Osteocyte (in vitro differentiated cells): ENCODE measurements at regions not wholly inside any gene's neighbourhood (a gene's known extent, or its start where the extent isn't known, plus 50 kb on each side); places are given as distances from the start of the nearest gene placed in this dataset.
A peak's percentile ranks its signal among the peaks of the same experiment; 100 is the strongest.

Experiments
- DNase-seq: peaks from one replicate; pipeline ENCODE4 v3.0.0; 2021; ENCODE audit warnings: mixed read lengths; ENCODE audit not compliant: unreplicated experiment; ENCODE audit errors: extremely low spot score
- H3K27ac Mint-ChIP-seq: one replicate; pipeline ENCODE4 v1.8.0; 2021; ENCODE audit warnings: mild to moderate bottlenecking, mixed read lengths; ENCODE audit not compliant: unreplicated experiment
- H3K27me3 Mint-ChIP-seq: one replicate; pipeline ENCODE4 v1.8.0; 2021; ENCODE audit warnings: mixed read lengths; ENCODE audit not compliant: unreplicated experiment
- H3K36me3 Mint-ChIP-seq: one replicate; pipeline ENCODE4 v1.8.0; 2021; ENCODE audit warnings: mixed read lengths; ENCODE audit not compliant: unreplicated experiment
- H3K4me1 Mint-ChIP-seq: one replicate; pipeline ENCODE4 v1.8.0; 2021; ENCODE audit warnings: mixed read lengths; ENCODE audit not compliant: unreplicated experiment
- H3K4me3 Mint-ChIP-seq: one replicate; pipeline ENCODE4 v1.8.0; 2021; ENCODE audit warnings: mild to moderate bottlenecking, moderate library complexity, mixed read lengths; ENCODE audit not compliant: unreplicated experiment
- H3K9me3 Mint-ChIP-seq: one replicate; pipeline ENCODE4 v1.8.0; 2021; ENCODE audit warnings: mixed read lengths; ENCODE audit not compliant: unreplicated experiment
- TF ChIP-seq, protein P1 (sequence below): fragments of 200-600 bp; sonication (generic); IDR thresholded peaks from 2 replicates; pipeline ENCODE4 v1.5.0; 2021; ENCODE audit warnings: antibody characterized with exemption, mild to moderate bottlenecking, moderate library complexity

DNA sequence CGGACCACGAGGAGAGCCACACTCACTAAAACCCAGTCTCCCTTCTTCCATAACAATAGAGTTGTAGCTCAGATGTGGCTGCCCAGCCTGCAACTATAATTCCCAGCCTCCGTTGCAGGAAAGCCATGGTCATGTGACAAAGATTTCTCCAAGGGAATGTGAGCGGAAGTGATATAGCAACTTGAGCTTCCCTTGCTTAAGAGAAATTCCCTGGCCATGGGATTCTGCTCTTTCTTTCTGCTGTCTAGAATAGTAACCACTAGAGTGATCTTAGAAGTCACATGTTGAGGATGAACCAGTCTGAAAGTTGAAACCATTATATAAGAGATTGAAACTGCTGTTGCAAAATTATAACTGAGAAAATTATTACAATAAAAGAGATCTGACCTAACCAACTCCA lies 86.4 kb upstream of the MED14 start:
- DNase-seq, result peak; percentile 42
- H3K9me3 Mint-ChIP-seq, result peaks cover 25% of the 10 kb centered on the region
- TF ChIP-seq, protein P1, sequence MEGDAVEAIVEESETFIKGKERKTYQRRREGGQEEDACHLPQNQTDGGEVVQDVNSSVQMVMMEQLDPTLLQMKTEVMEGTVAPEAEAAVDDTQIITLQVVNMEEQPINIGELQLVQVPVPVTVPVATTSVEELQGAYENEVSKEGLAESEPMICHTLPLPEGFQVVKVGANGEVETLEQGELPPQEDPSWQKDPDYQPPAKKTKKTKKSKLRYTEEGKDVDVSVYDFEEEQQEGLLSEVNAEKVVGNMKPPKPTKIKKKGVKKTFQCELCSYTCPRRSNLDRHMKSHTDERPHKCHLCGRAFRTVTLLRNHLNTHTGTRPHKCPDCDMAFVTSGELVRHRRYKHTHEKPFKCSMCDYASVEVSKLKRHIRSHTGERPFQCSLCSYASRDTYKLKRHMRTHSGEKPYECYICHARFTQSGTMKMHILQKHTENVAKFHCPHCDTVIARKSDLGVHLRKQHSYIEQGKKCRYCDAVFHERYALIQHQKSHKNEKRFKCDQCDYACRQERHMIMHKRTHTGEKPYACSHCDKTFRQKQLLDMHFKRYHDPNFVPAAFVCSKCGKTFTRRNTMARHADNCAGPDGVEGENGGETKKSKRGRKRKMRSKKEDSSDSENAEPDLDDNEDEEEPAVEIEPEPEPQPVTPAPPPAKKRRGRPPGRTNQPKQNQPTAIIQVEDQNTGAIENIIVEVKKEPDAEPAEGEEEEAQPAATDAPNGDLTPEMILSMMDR, result no peak
- H3K4me1 Mint-ChIP-seq, result peaks cover 6% of the 10 kb centered on the region
- no peak overlapping the region for H3K4me3 Mint-ChIP-seq
- H3K27me3 Mint-ChIP-seq, result no peaks in the 10 kb centered on the region
- no peaks in the 10 kb centered on the region for H3K36me3 Mint-ChIP-seq
- H3K27ac Mint-ChIP-seq, result no peak overlapping the region

DNA sequence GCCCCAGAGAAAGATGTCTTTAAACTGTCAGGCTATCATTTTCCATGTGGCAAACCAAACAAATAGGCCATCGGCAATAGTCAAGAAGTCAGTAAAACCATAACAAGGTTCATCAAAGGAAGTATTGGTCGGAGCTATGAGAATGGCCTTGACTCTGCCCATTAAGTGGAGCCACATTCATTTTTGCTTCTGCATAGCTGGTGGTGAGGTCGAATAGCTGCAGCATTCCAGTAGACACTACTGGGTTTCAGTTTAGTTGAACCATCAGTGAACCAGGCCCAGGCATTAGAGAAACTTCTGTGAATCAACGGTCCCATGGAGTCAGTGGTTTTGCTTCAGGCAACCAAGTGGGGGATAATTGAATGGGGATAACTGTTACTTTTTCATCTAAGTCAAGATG lies 92.0 kb upstream of the MED14 start:
- Mint-ChIP-seq H3K4me1 (no peaks in the 10 kb centered on the region), H3K36me3 (no peaks in the 10 kb centered on the region), H3K4me3 (no peak overlapping the region), H3K27me3 (no peaks in the 10 kb centered on the region), H3K9me3 (peaks cover 16% of the 10 kb centered on the region), H3K27ac (no peak overlapping the region)
- TF ChIP-seq, protein P1, result no peak
- no peak for DNase-seq

DNA sequence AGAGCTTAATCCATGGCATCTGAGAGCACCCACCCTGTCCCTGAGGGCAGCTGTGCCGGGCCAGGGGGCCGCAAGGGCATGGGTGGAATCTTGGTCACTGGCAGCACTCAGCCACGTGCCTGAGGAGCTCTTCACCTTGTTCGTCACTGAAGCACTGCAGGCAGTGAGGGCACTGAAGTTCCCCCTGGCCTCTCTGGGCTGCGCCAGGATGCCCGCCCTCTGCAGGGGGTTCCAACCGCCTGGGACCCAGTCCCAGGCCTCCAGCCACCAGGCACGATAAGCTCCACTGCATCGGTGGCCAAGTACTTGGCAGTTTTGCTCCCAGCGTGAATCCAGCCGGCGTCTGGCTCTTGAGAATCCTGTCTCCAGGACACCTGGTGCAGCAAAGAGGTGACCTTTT lies 96.4 kb upstream of the MED14 start:
- TF ChIP-seq, protein P1, result no peak
- Mint-ChIP-seq H3K36me3 (no peaks in the 10 kb centered on the region), H3K27ac (no peak overlapping the region), H3K27me3 (no peaks in the 10 kb centered on the region), H3K9me3 (peaks cover 3% of the 10 kb centered on the region), H3K4me1 (no peaks in the 10 kb centered on the region), H3K4me3 (no peak overlapping the region)
- DNase-seq, result no peak

DNA sequence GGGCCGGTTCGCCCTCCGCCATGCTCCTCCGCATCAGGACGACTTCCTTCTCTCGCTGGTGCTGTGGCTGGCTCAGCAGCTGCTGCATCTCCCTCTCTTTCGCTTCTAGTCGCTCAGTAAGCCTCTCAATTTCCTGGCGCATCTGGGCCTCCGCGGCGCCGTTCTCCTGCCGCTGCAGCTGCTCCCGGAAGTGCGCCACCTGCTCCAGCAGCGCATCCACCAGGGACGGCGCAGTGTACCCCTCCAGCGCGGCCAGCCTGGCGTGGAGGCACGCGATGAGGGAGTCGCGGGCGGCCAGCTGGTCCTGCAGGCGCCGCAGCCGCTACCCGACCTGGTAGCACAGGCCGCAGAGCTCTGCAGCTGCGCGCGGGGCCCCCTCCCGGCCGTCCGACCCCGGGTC lies 97.4 kb upstream of the MED14 start:
- Mint-ChIP-seq H3K9me3 (peaks cover 3% of the 10 kb centered on the region), H3K4me1 (no peaks in the 10 kb centered on the region), H3K27me3 (no peaks in the 10 kb centered on the region), H3K27ac (no peak overlapping the region), H3K4me3 (no peak overlapping the region), H3K36me3 (no peaks in the 10 kb centered on the region)
- TF ChIP-seq, protein P1, result no peak
- DNase-seq, result no peak

DNA sequence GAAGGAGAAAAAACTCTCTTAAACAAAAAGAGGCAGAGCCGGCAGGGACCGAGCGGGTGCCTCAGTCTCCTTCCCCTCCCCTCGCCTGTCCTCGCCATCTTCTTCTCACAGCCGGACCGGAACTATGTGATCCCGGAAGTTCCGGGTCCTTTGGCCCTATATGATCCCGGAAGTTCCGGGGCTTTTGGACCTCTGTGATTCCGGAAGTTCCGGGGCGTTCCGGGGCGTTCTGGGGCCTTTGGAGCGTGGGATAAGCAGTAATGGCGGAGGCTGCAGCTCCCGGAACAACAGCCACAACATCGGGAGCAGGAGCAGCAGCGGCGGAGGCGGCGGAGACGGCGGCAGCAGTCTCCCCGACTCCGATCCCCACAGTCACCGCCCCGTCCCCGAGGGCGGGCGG lies 98.9 kb upstream of the MED14 start:
- Mint-ChIP-seq H3K9me3 (peaks cover 9% of the 10 kb centered on the region), H3K4me3 (no peak overlapping the region), H3K27ac (no peak overlapping the region), H3K4me1 (no peaks in the 10 kb centered on the region), H3K27me3 (no peaks in the 10 kb centered on the region), H3K36me3 (no peaks in the 10 kb centered on the region)
- no peak for DNase-seq
- TF ChIP-seq, protein P1, result no peak
